ENCODE measurements at regions not wholly inside any gene's neighbourhood (a gene's known extent, or its start where the extent isn't known, plus 50 kb on each side); places are given as distances from the start of the nearest gene placed in this dataset.

DNA sequence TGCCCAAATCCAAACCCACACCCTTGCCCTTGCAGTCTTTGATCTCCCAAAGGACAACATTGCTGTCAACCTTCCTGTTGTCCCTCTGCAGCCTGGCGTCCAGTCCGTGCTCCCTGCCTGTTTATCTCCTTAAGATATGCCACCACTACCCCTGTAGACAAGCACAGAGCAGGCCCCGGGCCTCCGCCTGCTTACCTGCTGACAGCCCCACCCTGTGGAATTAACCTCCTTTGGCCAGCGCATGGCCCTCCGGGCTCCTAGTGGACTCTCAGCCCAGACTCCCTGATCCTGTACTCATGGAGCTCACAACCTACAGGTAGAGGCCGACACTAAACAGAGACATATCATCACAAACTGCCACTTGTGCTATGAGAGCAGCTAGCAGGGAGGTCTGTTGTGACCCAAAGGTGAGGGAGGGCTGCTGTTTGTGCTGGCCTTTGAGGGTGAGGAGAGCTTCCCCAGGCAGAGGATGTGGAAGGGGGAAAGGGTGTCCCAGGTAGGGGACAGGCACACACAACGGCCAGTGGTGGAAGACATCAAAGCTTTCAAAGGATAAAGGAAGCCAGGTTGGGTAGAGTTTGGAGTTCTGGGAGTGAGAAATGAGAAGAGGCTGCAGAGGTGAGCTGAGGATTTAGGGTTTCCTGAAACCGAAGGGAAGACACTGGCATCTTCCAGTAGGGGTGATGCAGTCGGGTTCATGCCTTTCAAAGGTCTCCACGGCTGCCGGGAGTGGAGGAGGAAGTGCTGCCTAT is 174.5 kb upstream of the ZMIZ1 start:
- H3K4me3 ChIP-seq (replicated peaks; ENCODE audit: low read depth, low read length): no peak overlapping the region
- TF ChIP-seq, protein P1, sequence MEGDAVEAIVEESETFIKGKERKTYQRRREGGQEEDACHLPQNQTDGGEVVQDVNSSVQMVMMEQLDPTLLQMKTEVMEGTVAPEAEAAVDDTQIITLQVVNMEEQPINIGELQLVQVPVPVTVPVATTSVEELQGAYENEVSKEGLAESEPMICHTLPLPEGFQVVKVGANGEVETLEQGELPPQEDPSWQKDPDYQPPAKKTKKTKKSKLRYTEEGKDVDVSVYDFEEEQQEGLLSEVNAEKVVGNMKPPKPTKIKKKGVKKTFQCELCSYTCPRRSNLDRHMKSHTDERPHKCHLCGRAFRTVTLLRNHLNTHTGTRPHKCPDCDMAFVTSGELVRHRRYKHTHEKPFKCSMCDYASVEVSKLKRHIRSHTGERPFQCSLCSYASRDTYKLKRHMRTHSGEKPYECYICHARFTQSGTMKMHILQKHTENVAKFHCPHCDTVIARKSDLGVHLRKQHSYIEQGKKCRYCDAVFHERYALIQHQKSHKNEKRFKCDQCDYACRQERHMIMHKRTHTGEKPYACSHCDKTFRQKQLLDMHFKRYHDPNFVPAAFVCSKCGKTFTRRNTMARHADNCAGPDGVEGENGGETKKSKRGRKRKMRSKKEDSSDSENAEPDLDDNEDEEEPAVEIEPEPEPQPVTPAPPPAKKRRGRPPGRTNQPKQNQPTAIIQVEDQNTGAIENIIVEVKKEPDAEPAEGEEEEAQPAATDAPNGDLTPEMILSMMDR (IDR thresholded peaks at IDR 0.05; ENCODE audit: low read depth, low read length, missing control alignments): no peak
- no peak for DNase-seq (ENCODE audit: extremely low read depth, low read depth)

DNA sequence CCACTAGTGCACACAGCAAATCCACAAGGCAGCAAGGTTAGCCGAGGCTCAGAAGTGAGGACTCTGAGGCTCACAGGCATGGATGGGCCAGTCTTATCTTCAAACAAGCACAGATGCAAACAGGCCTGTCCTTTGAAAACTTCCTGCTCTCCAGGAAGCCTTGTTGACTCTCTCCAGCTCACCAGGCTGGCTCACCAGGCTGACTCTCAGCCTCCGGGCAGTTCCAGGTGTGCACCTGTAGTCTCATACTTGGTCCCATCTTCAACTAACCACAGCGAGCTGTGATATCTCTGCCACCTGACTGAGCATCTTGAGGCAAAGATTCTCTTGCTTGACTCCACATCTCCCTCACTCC is 173.9 kb upstream of the ZMIZ1 start:
- TF ChIP-seq, protein P1 (IDR thresholded peaks at IDR 0.05; ENCODE audit: low read depth, low read length, missing control alignments): no peak
- DNase-seq (ENCODE audit: extremely low read depth, low read depth): no peak
- H3K4me3 ChIP-seq (replicated peaks; ENCODE audit: low read depth, low read length): no peak overlapping the region

DNA sequence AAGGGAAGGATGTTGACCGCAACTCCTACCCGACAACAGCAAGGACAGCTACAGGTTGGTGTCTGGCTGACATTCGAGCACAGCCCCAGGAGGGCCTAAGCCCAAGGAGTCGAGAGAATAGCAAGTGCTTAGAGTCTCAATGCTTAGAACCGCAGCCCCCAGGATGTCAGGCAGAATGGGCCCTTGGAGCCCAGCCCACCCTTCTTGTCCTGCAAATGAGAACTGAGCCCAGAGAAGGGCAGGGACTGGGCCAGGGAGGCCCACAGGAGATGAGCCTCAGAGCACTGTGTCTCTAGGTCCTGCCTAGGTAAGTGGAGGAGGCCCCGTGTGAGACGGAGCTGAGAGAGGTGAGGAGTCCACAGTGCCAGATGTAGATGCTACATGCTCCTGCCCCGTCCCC is 173.3 kb upstream of the ZMIZ1 start:
- H3K4me3 ChIP-seq (replicated peaks; ENCODE audit: low read depth, low read length): no peak overlapping the region
- no peak for DNase-seq (ENCODE audit: extremely low read depth, low read depth)
- TF ChIP-seq, protein P1 (IDR thresholded peaks at IDR 0.05; ENCODE audit: low read depth, low read length, missing control alignments): no peak

DNA sequence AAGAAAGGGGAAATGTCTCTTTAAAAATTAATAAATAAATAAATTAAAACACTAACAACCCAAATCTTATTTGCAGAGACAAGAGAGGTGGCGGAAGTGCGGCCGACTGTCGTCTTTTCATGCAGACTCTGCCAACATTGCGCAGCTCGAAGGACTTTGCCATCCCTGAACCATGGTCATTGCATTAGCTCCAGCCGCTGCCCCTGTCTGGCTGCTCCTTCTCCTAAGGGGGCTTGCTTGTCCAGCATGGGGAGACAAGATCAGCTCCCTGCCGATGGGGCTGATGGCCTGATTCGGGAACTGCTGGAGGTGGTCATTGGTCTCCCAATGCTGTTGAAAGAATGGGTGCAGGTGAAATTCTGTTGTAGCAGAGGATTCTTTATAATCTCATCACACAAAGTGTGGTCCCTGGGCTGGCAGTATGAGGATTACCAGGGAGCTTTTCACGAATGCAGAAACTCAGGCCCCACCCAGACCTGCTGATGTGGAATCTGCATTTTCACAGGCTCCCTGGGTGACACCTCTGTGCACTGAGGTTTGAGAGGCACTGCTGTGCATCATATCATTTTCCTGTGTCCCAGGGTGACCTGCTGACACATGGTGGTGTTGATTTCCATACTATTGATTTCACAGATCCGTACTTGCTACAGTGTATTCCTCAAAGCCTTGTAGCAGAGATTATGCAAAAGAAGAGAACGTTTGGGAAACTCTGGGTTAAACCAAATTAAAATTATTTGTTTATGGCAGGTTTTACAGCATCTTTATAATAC is 172.4 kb upstream of the ZMIZ1 start:
- no peak overlapping the region for H3K4me3 ChIP-seq (replicated peaks; ENCODE audit: low read depth, low read length)
- no peak for DNase-seq (ENCODE audit: extremely low read depth, low read depth)

DNA sequence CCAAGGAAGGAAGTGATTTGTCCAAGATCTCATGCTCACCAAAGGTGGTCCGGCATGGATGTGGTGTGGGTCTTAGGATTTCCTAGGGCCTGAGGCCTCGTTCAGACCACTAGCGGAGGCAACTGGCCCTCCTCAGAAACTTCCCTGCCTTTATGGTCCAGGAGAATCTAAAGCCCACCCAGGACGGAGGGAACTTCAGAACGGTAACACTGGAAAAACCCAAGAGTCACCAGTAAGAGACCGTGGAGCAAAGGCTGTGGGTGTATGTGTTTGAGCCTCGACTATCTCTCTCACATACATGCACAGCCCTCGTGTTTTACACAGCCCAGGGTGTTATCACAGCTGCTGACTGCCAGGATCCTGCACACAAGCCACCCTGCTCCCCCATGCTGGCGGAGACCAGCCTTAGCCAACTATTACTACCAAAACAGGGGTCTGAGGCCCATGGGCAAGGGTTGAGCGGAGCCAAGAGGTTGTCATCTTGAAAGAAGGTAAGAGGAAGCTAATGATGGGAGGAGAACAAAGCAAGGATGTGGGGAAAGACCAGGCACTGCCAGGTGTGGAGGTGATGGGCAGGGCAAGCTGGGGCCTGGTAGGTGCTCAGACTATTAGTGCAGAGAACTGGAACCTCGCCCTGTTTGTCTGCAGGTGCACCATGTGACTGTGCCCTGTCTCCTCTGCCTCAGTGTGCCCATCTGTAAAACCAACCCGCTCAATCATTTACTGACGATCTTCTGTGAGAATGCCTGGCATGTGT is 170.2 kb upstream of the ZMIZ1 start:
- DNase-seq (ENCODE audit: extremely low read depth, low read depth): no peak
- TF ChIP-seq, protein P1 (IDR thresholded peaks at IDR 0.05; ENCODE audit: low read depth, low read length, missing control alignments): no peak
- H3K4me3 ChIP-seq (replicated peaks; ENCODE audit: low read depth, low read length): no peak overlapping the region

More for the DNA sequence above, 172.4 kb upstream of the ZMIZ1 start:
- TF ChIP-seq, protein P1 (IDR thresholded peaks at IDR 0.05; ENCODE audit: low read depth, low read length, missing control alignments): no peak

DNA sequence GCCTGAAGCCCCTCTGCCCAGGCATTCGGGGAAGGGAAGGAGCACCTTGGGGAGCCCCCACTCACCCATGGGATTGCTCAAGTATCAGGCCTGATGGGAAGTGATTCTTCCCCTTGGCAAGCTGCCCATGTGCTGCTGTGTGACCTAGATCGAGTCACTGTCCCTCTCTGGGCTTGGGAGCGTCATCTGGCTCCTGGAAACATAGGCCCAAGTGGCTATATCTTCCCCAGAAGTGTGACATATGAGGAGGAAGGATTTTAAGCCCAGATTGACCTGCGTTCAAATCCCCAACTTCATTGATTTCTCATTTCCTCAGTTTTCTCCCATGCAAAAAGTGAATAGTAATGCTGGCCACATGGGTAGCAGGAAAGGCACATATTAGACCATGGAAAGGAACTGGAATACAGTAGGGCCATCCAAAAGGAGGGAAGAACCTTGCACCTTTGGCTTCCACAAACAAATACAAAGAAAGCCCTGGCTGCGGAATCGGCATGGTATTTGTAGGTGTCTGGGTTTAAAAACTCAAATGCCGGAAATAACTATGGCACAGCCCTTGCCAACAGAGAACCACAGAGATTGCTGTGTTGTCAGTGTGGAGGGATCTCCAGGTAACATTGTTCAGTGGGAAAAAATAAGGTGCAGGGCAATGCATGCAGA is 169.5 kb upstream of the ZMIZ1 start:
- no peak for DNase-seq (ENCODE audit: extremely low read depth, low read depth)
- H3K4me3 ChIP-seq (replicated peaks; ENCODE audit: low read depth, low read length): no peak overlapping the region
- TF ChIP-seq, protein P1 (IDR thresholded peaks at IDR 0.05; ENCODE audit: low read depth, low read length, missing control alignments): no peak
